HG02970 (cell line): ENCODE measurements at regions not wholly inside any gene's neighbourhood (a gene's known extent, or its start where the extent isn't known, plus 50 kb on each side); places are given as distances from the start of the nearest gene placed in this dataset.
"Not testable (repeated sequence)": the region's sequence is repeated elsewhere in the genome, so short reads cannot be mapped to it uniquely, and the experiment has no call there.

Experiments used
- ATAC-seq: cut with Tn5 transposase; IDR thresholded peaks from one replicate; pipeline ENCODE4 v1.9.1; 2021; ENCODE audit warnings: mild to moderate bottlenecking, moderate library complexity, moderate number of reproducible peaks; ENCODE audit not compliant: unreplicated experiment, low FRiP score

- ATAC-seq: no peak
Observed at GRCh38 chr5:102613661-102614060, 114.9 kb upstream of the SLCO6A1 start.

DNA sequence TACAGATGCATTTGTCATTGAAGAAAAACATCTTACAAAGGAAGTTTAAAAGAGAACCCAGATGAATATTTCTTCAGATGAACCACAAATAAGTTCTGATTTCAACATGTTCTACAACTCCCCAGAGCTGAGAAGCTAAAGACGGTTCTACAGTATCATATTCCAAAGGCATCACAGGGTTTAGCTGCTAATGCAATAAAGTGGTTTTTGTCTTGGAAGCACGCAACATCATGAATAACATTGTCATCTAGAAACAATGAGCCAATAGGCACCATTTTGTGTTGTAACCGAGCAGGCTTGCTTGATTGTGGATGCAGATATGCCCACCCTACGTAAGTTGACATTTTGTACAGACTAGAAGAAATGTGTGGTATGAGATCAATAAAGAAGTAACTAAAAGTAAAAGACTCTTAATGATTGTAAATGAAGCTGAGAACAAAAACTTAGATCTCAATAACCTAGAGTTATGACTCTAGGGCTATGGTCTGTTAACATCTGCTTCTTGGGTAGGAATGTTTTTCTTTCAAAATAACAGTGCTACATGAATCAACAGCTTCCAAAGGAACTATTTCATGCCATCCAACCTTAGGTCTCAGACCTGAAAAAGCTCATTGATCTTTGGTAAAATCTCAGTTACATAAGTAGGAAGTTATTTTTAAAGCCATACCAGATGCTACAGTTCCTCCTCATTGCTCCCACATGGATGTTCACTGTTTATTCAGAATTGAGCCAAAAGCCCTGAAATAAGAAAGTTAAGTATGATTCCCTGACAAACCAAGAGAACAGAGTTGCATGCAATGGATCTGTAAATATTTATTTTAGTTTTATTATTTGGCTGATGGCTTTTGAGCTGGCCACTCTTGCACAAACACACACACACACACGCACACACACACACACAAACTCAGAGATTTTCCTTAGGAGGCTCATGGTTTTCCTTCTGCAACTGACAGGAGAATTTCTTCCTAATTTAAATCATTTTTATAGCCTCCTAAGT lies 118.7 kb upstream of the SLCO6A1 start:
- no peak for ATAC-seq

DNA sequence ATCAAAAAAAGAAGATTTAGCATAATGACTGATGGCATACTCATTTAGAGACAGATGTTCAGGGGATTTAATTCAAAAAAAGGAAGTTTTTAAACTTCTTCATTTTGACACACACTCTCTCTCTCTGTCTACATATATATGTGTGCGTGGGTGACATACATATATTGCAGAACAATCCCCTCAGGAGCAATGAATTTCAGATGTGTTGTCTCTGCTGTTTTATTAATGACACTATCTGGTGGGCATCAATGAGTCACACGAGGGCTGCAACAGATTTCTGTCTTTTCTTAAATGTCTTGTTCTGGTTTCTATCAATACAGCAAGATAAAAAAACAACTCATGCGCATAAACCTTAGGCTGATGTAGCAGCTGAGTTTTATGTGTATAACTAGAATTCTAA lies 123.5 kb upstream of the SLCO6A1 start:
- no peak for ATAC-seq

GRCh38 chr5:102623329-102624065 lies 124.7 kb upstream of the SLCO6A1 start:
- ATAC-seq: no peak

DNA sequence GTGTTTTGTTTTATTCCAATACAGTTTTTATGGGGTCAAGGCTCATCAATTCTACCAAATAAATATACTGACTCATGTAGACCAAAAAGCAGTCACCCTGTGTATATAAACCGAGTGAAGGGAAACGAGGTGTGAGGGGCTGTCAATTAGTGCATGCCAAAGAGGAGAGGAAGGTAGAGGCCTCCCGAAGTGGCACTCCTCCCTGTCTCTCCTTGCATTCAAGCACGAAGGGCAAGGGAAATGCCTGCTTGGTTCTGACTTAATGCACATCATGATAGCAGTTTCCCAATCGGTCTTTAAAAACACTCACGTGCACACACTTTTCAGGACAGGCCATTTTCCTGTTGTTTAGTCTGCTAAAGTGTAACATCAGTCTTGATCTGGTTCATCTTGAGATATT lies 125.6 kb upstream of the SLCO6A1 start:
- no peak for ATAC-seq

DNA sequence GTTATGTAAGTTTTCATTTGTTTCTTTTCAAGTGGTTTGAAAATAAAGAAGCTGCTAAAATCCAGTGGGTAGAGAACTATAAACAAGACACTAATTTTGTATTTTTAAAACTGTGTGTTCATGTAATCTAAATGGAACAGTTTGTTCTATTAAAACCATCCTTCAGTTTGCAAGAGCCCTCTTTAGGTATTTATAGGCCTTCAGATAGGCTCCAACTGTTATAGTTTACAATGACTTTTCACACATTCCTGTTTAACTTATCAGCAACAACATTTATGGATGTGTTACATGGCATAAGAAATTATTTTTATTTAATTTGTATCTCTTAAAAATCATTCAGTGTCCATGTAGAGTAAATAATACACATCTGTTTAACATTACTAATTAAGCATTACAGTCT lies 126.7 kb upstream of the SLCO6A1 start:
- no peak for ATAC-seq

DNA sequence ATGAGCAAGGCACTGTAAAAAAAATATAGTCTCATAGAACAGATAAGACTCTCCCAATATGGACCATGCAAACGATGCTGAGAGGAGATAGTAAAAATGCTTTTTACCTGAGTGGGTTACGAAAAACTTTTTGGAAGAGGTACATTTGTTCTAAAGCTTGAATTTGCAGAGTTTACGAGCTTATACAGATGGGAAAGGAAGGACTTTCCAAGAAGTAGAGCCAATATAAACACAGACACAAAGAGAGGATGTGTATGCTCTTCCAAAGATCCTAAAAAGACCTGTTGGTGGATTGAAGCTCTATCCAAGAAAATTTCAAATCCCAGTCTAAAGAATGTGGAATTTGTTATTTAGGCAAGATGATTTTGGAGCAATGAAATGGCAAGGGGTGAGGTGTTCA lies 127.1 kb upstream of the SLCO6A1 start:
- no peak for ATAC-seq

DNA sequence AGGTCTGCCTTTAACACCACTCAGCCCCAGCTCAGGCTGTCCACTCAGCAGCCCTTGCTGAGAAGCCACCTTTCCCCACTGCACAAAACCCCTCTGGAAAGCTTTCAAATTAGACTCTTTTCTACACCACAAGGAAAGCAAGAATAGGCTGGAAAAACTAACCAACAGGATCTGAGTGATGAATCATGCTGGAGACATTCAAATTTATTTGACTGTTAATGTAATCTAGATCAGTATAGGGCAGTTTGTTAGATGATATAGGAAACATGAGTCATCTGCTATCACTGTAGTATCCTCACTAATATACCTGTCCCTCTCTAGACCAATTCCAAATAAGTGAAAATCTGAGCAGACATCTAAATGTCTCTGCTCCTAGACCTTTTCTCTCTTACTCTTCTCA lies 127.8 kb upstream of the PAM start:
- no peak for ATAC-seq

GRCh38 chr5:102628441-102629175 lies 126.5 kb upstream of the PAM start:
- ATAC-seq: no peak

GRCh38 chr5:102629827-102630605 lies 125.1 kb upstream of the PAM start:
- no peak for ATAC-seq

GRCh38 chr5:102635399-102635798 lies 119.7 kb upstream of the PAM start:
- not testable (repeated sequence) for ATAC-seq

DNA sequence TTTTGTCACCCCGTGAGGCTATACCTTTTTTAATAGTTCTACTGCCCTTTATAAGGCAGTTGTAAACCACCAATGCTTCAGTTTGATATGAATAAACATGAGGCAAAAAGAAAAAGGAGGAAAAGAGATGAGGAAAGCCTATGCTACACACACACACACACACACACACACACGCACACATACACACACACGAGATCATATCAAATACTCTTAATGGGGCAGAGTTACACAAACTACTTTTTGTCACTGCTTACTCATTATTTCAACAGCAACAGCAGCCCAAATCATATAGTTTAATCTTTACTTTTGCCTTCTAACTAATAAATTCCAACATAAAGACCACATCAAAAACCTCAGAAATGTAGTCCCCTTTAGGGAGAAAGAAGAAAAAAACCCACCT lies 116.8 kb upstream of the PAM start:
- ATAC-seq: no peak

DNA sequence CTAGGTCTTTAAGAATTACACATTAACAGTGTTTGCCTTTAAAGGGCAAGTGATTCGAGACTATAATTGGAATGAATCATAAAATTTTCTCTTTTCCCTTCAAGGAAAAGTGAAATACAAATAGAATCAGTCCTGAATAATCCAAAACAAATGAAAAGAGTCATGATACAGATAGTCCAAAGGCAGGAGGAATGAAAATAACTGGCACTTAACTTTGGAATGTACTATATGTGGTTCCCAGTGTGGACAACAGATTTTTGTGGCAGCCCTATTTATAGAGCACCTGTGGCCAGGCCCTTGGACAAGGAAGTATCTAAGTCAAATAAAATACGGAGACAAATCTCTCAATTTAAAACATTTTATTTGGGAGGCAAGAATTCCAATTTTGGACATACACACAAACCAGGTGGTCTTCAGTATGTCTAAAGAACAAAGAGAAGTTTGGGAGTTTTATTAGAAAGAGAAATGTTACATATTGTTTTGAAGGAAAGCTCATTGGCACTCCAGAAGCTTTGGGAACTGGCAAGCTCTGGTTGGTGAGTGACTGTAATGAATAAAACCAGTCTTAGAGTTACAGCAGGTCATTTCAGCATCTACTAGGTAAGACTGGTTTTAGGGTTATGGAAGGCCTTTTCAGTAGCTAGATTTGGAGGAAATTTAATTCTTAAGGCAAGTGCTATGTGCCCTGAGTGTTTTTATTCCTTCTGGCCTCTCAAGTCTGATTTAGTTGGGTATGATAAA lies 116.0 kb upstream of the PAM start:
- no peak for ATAC-seq

DNA sequence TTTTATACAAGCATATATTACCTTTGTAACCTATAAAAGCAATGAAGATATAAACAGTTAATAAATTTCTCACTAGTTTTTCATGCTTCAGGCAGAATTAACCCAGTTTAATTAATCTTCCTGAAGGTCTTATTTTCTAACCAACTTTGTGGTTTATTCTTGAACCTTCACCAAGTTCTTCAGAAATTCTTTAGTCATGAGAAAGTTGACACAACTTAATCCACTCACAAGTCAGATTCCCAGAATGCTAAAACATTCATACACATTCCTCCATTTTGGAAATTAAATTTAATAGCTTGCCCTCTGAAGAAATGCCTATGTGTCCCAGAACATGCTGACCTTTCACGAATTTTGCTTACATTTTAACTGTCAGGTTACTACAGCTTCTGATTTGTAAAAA lies 105.4 kb upstream of the PAM start:
- no peak for ATAC-seq

GRCh38 chr5:102651466-102651865 lies 103.6 kb upstream of the PAM start:
- no peak for ATAC-seq

DNA sequence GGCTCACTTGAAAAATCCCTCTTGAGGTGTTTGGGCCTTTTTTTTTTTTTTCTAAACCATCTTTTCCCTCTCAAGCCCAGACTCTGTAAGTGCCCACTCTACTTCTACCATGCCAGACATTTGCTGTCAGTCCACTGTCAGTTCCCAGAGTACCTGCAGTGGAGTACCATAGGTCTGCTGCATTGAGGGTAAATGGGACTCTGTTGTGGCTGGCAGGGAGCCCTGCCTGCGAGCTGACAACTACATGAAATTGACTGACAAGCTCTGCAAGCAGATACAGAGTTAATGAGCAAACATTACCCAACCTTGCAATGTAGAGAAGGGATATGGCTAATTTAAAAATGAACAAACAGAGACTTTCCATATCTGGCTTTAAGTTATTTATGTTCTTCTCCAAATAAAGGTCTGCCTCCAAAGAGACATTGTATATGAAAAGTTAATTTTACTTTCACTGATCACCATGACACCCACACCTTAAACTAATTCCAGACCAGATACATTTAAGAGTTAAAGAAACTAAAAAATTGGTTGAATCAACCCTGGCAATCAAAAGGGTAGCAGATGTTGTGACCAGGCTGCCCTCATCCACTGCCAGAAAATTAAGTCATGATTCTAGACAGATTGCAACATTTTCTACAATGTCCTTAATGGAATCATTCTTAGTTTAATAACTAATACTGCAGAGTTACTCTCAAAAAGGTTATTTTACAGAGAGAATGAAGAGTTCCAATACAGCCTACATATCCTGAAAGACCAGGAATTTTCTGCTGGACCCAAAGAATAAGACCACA lies 100.4 kb upstream of the PAM start:
- no peak for ATAC-seq

DNA sequence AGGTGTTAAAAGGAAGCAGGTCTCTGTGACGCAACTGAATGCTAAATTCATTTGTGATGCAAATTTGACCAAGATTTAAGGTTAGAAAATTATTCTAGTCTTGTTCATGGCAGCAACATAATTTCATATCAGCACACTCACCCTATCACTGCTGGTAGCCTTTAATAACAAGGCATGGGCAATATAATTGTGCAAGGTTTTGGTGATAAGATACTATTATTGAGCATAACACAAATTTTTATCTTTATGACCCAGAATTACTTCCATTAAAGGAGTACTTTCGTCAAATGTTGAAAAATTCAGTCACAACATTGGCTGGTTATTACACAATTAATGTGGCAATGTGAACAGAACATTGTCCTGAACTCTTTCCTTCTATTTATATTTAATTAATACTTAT lies 96.0 kb upstream of the PAM start:
- ATAC-seq: no peak

GRCh38 chr5:102660111-102660510 lies 95.0 kb upstream of the PAM start:
- no peak for ATAC-seq
